NOMO-1 treated with DMSO at 0.1 percent for 48 hours (cell line): ENCODE measurements at regions not wholly inside any gene's neighbourhood (a gene's known extent, or its start where the extent isn't known, plus 50 kb on each side); places are given as distances from the start of the nearest gene placed in this dataset.
A peak's percentile ranks its signal among the peaks of the same experiment; 100 is the strongest.
"Not testable (repeated sequence)": the region's sequence is repeated elsewhere in the genome, so short reads cannot be mapped to it uniquely, and the experiment has no call there.

Experiments
- DNase-seq: peaks from one replicate; lab custom pipeline; 2025; ENCODE audit not compliant: unreplicated experiment; lab: John Stamatoyannopoulos, UW

- DNase-seq = no peak
Observed at GRCh38 chr7:84941936-84942335, 244.9 kb downstream of the SEMA3D start.

DNA sequence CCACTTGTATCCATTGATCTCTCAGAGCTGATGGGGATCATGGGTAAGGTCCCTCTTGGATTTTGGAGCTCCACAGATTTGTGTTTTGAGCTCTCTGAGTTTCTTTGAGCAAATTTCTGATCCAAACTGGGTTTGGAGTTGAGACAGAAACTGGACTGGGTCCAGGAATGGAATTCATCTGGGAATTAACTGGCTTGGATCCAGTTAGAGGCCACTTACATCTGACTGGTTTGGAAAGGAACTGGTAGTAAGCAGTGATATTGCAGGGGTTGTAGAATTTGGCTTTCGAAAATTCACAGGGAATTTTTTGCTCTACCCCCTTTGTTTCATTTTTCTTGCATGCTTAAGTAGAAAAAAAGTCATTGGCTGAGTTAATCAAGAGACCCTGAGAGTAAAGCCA is 245.6 kb downstream of the SEMA3D start:
- no peak for DNase-seq

GRCh38 chr7:84939888-84940287 is 247.0 kb downstream of the SEMA3D start:
- no peak for DNase-seq

DNA sequence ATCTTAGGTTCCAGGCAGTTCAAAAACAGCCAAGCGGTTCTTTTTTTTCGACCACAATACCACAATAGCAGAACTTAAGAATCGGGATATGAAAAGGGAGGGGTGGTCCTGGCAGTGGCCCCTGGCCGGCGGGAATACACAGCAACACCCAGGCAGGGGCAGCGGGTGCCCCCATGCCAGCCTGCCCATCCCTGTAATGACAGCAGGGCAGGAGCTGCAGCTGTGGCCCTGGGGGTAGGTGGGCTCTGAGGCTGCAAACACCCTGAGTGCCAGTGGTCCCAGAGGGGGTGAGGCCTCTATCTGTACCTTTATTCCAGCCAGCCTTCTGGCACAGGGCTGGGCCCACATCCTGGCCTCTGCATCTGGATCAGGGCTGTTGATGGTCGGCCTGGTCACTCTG is 247.4 kb downstream of the SEMA3D start:
- DNase-seq = no peak

GRCh38 chr7:84924353-84924752 is 262.5 kb downstream of the SEMA3D start:
- no peak for DNase-seq

GRCh38 chr7:84923348-84923747 is 263.5 kb downstream of the SEMA3D start:
- DNase-seq = peak; percentile 23

- DNase-seq = no peak
Observed at GRCh38 chr7:84921154-84921553, 265.7 kb downstream of the SEMA3D start.

- not testable (repeated sequence) for DNase-seq
Observed at GRCh38 chr7:84916973-84917372, 269.9 kb downstream of the SEMA3D start.

DNA sequence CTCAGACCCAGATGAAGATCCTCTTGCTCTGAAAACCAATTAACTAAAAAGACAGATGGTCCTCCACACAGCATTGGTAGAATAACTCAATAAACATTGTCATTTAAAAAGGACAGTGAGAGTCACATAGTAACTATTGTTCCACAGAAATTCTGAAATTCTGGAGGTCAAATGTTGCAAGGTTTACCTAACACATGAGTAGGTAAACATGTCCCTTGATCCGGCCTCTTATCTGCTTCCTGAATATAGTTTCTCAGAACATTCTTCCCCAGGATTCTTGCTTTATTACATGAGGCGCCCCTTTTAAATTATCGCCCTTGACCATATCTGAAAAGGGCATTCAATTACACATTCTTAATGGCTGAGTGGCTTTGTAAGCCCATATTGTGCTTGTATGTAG is 270.7 kb downstream of the SEMA3D start:
- no peak for DNase-seq

- DNase-seq = no peak
Observed at GRCh38 chr7:84914598-84914997, 272.3 kb downstream of the SEMA3D start.

GRCh38 chr7:84913731-84914130 is 273.1 kb downstream of the SEMA3D start:
- DNase-seq = no peak

- peak; percentile 19 for DNase-seq
Observed at GRCh38 chr7:84912993-84913635, 273.7 kb downstream of the SEMA3D start.

DNA sequence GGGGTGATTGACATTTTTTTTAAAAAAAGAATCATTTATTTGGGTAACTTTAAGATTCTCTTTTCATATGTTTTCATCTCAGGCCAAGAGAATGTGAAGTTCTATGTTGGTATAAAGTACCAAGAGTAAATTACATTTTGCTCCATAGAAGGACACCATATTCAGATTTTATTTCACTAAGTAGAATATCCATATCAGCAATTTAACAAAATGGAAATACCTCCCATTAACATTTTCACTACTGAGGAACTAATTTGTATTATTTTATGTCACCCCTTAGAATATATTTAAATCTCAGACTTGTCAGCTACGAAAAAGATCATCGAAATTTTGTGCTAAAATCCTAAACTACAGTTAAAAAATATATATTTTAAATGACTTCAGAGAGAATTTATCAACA is 274.3 kb downstream of the SEMA3D start:
- no peak for DNase-seq

GRCh38 chr7:84912018-84912417 is 274.8 kb downstream of the SEMA3D start:
- DNase-seq = no peak

DNA sequence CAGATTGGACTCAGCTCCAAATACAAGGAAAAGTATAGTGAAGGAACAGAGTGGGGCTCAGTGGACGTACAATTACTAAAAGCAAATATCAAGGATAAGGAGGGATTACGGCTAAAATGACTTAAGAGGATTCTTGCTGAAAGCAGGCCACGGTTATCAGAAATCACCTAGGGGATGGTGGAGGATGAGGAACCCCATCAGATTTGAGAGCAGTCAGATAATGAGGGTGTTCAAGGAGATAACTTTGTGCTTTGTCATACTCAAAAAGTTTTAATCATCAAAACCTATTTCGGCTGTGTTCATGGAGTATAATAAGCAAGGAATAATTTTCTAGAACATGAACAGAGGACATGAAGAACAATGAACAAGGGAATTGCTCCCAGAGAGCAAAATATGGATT is 275.8 kb downstream of the SEMA3D start:
- no peak for DNase-seq

- not testable (repeated sequence) for DNase-seq
Observed at GRCh38 chr7:84910322-84910721, 276.5 kb downstream of the SEMA3D start.

DNA sequence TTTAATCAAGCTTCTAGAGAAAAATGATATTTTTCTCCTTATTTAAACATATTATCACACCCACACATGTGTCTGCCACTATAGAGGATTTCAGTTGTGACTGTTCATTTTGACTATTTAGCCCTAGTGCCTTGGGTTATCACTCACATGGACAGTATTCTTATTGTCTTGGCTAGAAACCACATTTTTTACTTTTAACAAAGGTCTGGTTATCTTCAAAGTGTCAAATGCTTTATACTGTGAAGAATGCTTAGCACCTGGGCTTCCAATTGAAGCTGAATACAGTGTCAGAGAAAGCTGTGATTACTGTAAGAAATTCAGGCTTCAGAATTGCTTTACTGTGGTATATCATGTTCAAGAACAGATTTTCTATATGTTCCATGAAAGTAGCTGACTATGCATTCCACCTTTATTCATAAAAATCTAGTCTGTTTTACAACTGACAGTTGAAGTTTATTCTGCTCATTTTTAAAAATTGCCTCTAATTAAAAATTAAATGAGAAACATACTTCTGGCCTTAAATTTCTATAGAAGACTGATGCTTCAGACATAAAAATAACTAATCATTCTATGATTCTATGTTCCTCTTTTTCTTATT is 278.6 kb downstream of the SEMA3D start:
- DNase-seq = peak; percentile 19

DNA sequence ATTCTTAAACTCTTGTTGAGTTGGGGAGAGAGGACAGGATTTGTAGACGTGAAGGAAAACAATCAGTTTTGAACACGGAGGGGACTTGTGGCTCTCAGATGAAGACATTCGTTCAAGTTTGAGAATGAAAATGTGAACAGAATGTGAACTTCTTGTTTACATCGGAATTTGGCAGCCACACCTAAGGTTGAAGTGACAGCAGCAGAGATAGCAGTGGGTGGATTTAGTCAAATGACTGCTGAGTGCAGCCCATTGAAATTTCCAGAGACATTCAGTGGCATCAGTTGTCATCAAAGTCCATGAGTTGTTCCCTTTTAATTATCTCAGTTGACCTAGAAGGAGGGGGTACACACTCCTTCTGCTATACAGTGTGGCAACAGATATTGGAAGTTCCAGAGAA is 280.0 kb downstream of the SEMA3D start:
- DNase-seq = no peak

DNA sequence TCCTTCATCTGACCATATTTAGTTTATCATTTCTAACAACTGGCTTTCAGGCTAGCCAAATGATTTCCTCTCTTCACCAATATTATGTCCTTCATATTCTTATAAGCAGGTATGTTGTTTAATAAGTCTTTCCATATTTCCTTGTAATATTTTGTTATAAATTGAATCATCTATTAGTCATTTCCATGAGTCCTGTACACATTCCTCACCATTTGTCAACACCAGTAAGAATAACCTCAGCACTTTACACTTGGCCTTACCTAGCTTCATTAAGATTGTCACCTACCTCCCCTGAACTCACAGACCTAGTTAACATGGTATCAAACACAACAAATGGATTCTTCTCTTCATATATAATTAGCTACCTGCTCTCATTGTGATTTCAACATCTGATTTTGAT is 282.3 kb downstream of the SEMA3D start:
- DNase-seq = no peak

DNA sequence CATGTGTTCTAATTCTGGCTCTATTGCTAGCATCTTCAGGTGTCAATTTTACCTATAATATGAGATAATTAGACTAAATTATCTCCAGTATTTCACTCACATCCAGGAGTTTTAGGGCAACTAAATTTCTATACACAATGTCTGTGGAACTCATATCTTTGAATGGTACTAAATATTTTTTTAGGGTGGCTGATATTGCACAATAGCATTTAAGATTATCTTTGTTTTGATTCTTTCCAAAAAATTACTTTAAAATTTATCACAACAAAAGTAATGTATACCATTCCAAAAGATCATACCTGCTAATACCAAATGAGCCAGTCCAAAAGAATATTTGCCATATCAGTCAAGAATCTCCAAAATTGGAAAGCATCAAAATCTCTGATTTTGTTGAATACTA is 285.5 kb downstream of the SEMA3D start:
- no peak for DNase-seq

DNA sequence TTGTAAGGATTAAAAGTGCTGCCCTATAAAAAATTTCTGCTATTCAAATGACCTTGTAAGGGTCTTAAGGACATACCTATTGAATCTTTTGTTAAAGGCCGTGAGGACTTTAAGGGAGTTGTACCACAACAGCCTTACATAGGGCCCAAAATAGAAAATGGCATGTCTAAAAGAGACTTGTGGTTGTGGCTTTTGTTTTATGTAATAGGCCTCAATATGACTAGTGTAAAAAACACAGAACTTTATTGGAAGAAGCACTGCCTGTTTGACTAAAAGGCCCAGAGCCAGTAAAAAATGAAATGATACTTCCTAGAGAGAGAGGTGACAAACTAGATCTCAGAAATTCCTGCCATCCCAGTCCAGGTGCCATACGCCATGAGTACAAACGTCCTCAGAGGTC is 286.6 kb downstream of the SEMA3D start:
- peak; percentile 76 for DNase-seq

DNA sequence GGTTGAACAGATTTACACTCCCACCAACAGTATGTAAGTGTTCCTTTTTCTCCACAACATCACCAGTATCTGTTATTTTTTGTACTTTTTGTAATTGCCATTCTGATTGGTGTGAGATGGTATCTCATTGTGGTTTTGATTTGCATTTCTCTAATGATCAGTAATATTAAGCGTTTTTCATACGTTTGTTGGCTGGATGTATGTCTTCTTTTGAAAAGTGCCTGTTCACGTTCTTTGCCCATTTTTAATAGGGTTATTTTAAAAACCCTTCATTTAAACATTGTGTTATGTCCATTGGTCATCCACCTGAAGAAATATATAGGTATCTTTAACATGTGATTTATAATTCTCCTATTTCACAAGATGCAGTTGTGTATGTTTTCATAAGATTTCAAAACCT is 291.3 kb downstream of the SEMA3D start:
- no peak for DNase-seq

DNA sequence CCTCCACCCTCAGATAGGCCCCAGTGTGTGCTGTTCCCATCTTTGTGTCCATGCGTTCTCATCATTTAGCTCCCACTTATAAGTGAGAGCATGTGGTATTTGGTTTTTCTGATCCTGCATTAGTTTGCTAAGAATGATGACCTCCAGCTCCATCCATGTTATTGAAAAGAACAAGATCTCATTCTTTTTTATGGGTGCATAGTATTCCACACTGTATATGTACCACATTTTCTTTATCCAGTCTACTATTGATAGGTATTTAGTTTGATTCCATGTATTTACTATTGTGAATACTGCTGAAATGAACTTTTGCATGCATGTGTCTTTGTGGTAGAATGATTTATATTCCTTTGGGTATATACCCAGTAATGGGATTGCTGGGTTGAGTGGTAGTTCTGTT is 303.3 kb downstream of the SEMA3D start:
- not testable (repeated sequence) for DNase-seq
